IPS-18a (cell line): ENCODE measurements at regions not wholly inside any gene's neighbourhood (a gene's known extent, or its start where the extent isn't known, plus 50 kb on each side); places are given as distances from the start of the nearest gene placed in this dataset.

Source experiments
- H3K27ac ChIP-seq: one replicate; pipeline ENCODE4 v1.5.1; 2013; ENCODE audit warnings: low read length
- H3K27me3 ChIP-seq: one replicate; pipeline ENCODE4 v1.6.1; 2013; ENCODE audit warnings: mild to moderate bottlenecking, low read length; ENCODE audit not compliant: control insufficient read depth, insufficient read depth
- H3K36me3 ChIP-seq: one replicate; pipeline ENCODE4 v1.6.1; 2013; ENCODE audit warnings: low read depth, low read length; ENCODE audit not compliant: control insufficient read depth
- H3K4me1 ChIP-seq: one replicate; pipeline ENCODE4 v1.6.1; 2013; ENCODE audit warnings: low read depth, low read length; ENCODE audit not compliant: control insufficient read depth
- H3K4me3 ChIP-seq: one replicate; pipeline ENCODE4 v1.5.1; 2013; ENCODE audit warnings: low read length
- H3K9ac ChIP-seq: one replicate; pipeline ENCODE4 v1.6.1; 2013; ENCODE audit warnings: mild to moderate bottlenecking, low read length, moderate library complexity
- H3K9me3 ChIP-seq: one replicate; pipeline ENCODE4 v1.6.1; 2013; ENCODE audit warnings: low read depth, low read length; ENCODE audit not compliant: control insufficient read depth

GRCh38 chr7:109821156-109821555 is 1251.5 kb downstream of the DNAJB9 start:
- no peak overlapping the region for H3K4me3 ChIP-seq
- H3K4me1 ChIP-seq = peaks cover 5% of the 10 kb centered on the region
- no peak overlapping the region for H3K9ac ChIP-seq
- no peaks in the 10 kb centered on the region for H3K27me3 ChIP-seq
- no peaks in the 10 kb centered on the region for H3K36me3 ChIP-seq
- no peak overlapping the region for H3K27ac ChIP-seq
- H3K9me3 ChIP-seq = no peaks in the 10 kb centered on the region

- Histone ChIP-seq H3K9ac (no peak overlapping the region), H3K36me3 (no peaks in the 10 kb centered on the region), H3K27me3 (no peaks in the 10 kb centered on the region), H3K4me1 (no peaks in the 10 kb centered on the region), H3K9me3 (no peaks in the 10 kb centered on the region), H3K27ac (no peak overlapping the region), H3K4me3 (no peak overlapping the region)
Measured at GRCh38 chr7:109834851-109835250, 1256.1 kb upstream of the LRRN3 start.

GRCh38 chr7:109835577-109835976 is 1255.3 kb upstream of the LRRN3 start:
- no peak overlapping the region for H3K27ac ChIP-seq
- H3K36me3 ChIP-seq = no peaks in the 10 kb centered on the region
- H3K4me3 ChIP-seq = no peak overlapping the region
- no peaks in the 10 kb centered on the region for H3K4me1 ChIP-seq
- no peaks in the 10 kb centered on the region for H3K27me3 ChIP-seq
- no peak overlapping the region for H3K9ac ChIP-seq
- no peaks in the 10 kb centered on the region for H3K9me3 ChIP-seq

GRCh38 chr7:109836016-109836415 is 1254.9 kb upstream of the LRRN3 start:
- Histone ChIP-seq H3K4me1 (no peaks in the 10 kb centered on the region), H3K9me3 (no peaks in the 10 kb centered on the region), H3K27me3 (no peaks in the 10 kb centered on the region), H3K9ac (no peak overlapping the region), H3K27ac (no peak overlapping the region), H3K4me3 (no peak overlapping the region), H3K36me3 (no peaks in the 10 kb centered on the region)

- no peaks in the 10 kb centered on the region for H3K36me3 ChIP-seq
- H3K27me3 ChIP-seq = no peaks in the 10 kb centered on the region
- peaks cover 10% of the 10 kb centered on the region for H3K4me1 ChIP-seq
- H3K4me3 ChIP-seq = no peak overlapping the region
- no peak overlapping the region for H3K27ac ChIP-seq
- no peaks in the 10 kb centered on the region for H3K9me3 ChIP-seq
- H3K9ac ChIP-seq = no peak overlapping the region
Measured at GRCh38 chr7:109842386-109842785, 1248.5 kb upstream of the LRRN3 start.

- H3K27ac ChIP-seq = no peak overlapping the region
Measured at GRCh38 chr7:109844362-109844761, 1246.6 kb upstream of the LRRN3 start.

GRCh38 chr7:109864230-109864629 is 1226.7 kb upstream of the LRRN3 start:
- H3K9ac ChIP-seq = no peak overlapping the region
- no peak overlapping the region for H3K4me3 ChIP-seq
- H3K9me3 ChIP-seq = no peaks in the 10 kb centered on the region

More at GRCh38 chr7:109844362-109844761, 1246.6 kb upstream of the LRRN3 start:
- peaks cover 10% of the 10 kb centered on the region for H3K4me1 ChIP-seq
- no peaks in the 10 kb centered on the region for H3K9me3 ChIP-seq
- no peaks in the 10 kb centered on the region for H3K27me3 ChIP-seq
- H3K36me3 ChIP-seq = no peaks in the 10 kb centered on the region
- no peak overlapping the region for H3K4me3 ChIP-seq
- no peak overlapping the region for H3K9ac ChIP-seq

GRCh38 chr7:109868215-109868860 is 1222.6 kb upstream of the LRRN3 start:
- H3K4me1 ChIP-seq = no peaks in the 10 kb centered on the region
- no peaks in the 10 kb centered on the region for H3K36me3 ChIP-seq
- H3K27me3 ChIP-seq = no peaks in the 10 kb centered on the region
- H3K9ac ChIP-seq = no peak overlapping the region
- no peak overlapping the region for H3K4me3 ChIP-seq
- no peaks in the 10 kb centered on the region for H3K9me3 ChIP-seq
- H3K27ac ChIP-seq = no peak overlapping the region

More at GRCh38 chr7:109864230-109864629, 1226.7 kb upstream of the LRRN3 start:
- no peak overlapping the region for H3K27ac ChIP-seq
- H3K36me3 ChIP-seq = no peaks in the 10 kb centered on the region
- H3K27me3 ChIP-seq = no peaks in the 10 kb centered on the region
- no peaks in the 10 kb centered on the region for H3K4me1 ChIP-seq

GRCh38 chr7:109873296-109873695 is 1217.6 kb upstream of the LRRN3 start:
- H3K27ac ChIP-seq = no peak overlapping the region
- H3K4me3 ChIP-seq = no peak overlapping the region
- H3K9ac ChIP-seq = no peak overlapping the region
- H3K9me3 ChIP-seq = no peaks in the 10 kb centered on the region
- H3K4me1 ChIP-seq = no peaks in the 10 kb centered on the region
- H3K27me3 ChIP-seq = no peaks in the 10 kb centered on the region
- no peaks in the 10 kb centered on the region for H3K36me3 ChIP-seq

- no peaks in the 10 kb centered on the region for H3K4me1 ChIP-seq
- no peaks in the 10 kb centered on the region for H3K9me3 ChIP-seq
- no peak overlapping the region for H3K9ac ChIP-seq
- H3K36me3 ChIP-seq = no peaks in the 10 kb centered on the region
- H3K4me3 ChIP-seq = no peak overlapping the region
- no peak overlapping the region for H3K27ac ChIP-seq
- no peaks in the 10 kb centered on the region for H3K27me3 ChIP-seq
Measured at GRCh38 chr7:109879287-109879828, 1211.6 kb upstream of the LRRN3 start.

- no peak overlapping the region for H3K9ac ChIP-seq
- no peak overlapping the region for H3K4me3 ChIP-seq
- no peaks in the 10 kb centered on the region for H3K27me3 ChIP-seq
- H3K36me3 ChIP-seq = no peaks in the 10 kb centered on the region
- no peaks in the 10 kb centered on the region for H3K4me1 ChIP-seq
- H3K9me3 ChIP-seq = no peaks in the 10 kb centered on the region
- no peak overlapping the region for H3K27ac ChIP-seq
Measured at GRCh38 chr7:109890622-109891021, 1200.3 kb upstream of the LRRN3 start.

GRCh38 chr7:109893231-109893630 is 1197.7 kb upstream of the LRRN3 start:
- H3K9me3 ChIP-seq = no peaks in the 10 kb centered on the region
- no peak overlapping the region for H3K4me3 ChIP-seq
- H3K27ac ChIP-seq = no peak overlapping the region
- no peaks in the 10 kb centered on the region for H3K27me3 ChIP-seq
- H3K36me3 ChIP-seq = no peaks in the 10 kb centered on the region
- no peaks in the 10 kb centered on the region for H3K4me1 ChIP-seq
- H3K9ac ChIP-seq = no peak overlapping the region
